ENCODE measurements at regions not wholly inside any gene's neighbourhood (a gene's known extent, or its start where the extent isn't known, plus 50 kb on each side); places are given as distances from the start of the nearest gene placed in this dataset.

GRCh38 chr4:107255114-107255513 is 219.0 kb upstream of the DKK2 start:
- H3K27ac ChIP-seq: no peak overlapping the region
- no peak overlapping the region for H3K4me3 ChIP-seq
- no peak for DNase-seq (ENCODE audit: low spot score)
- TF ChIP-seq CTCF (IDR thresholded peaks at IDR 0.05): no peak

- no peak for DNase-seq (ENCODE audit: low spot score)
- H3K4me3 ChIP-seq: no peak overlapping the region
- H3K27ac ChIP-seq: no peak overlapping the region
- no peak for TF ChIP-seq CTCF (IDR thresholded peaks at IDR 0.05)
Measured at GRCh38 chr4:107253579-107254068, 217.5 kb upstream of the DKK2 start.

- no peak for TF ChIP-seq CTCF (IDR thresholded peaks at IDR 0.05)
- no peak for DNase-seq (ENCODE audit: low spot score)
- no peak overlapping the region for H3K4me3 ChIP-seq
- no peak overlapping the region for H3K27ac ChIP-seq
Measured at GRCh38 chr4:107253090-107253489, 217.0 kb upstream of the DKK2 start.

DNA sequence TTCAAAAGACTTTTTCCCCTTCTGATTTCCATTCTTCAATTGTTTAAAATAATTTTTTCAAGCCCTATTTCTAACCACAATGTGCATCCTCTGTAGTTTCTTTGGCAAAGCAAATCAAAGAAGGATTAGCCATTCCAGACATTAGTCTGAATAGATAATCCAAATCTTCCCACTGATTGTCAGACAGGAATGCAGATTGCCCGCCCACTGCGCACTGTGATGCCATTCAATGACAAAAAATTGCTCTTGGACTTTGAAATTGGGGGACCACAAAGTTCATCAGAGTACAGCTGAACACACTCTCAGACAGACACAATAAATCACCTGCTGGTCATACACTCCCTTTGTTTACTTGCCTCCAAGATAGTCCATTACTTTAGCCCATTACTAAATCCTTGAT is 216.5 kb upstream of the DKK2 start:
- TF ChIP-seq CTCF (IDR thresholded peaks at IDR 0.05): no peak

GRCh38 chr4:107248571-107248970 is 212.5 kb upstream of the DKK2 start:
- Histone ChIP-seq H3K27ac (no peak overlapping the region), H3K4me3 (no peak overlapping the region)
- TF ChIP-seq CTCF (IDR thresholded peaks at IDR 0.05): no peak
- DNase-seq (ENCODE audit: low spot score): no peak

More for the DNA sequence above, 216.5 kb upstream of the DKK2 start:
- DNase-seq (ENCODE audit: low spot score): no peak
- no peak overlapping the region for H3K27ac ChIP-seq
- H3K4me3 ChIP-seq: no peak overlapping the region

- TF ChIP-seq CTCF (IDR thresholded peaks at IDR 0.05): no peak
- no peak for DNase-seq (ENCODE audit: low spot score)
Measured at GRCh38 chr4:107247738-107248137, 211.6 kb upstream of the DKK2 start.

GRCh38 chr4:107246761-107247160 is 210.6 kb upstream of the DKK2 start:
- DNase-seq (ENCODE audit: low spot score): no peak
- Histone ChIP-seq H3K4me3 (no peak overlapping the region), H3K27ac (no peak overlapping the region)
- TF ChIP-seq CTCF (IDR thresholded peaks at IDR 0.05): no peak

More at GRCh38 chr4:107247738-107248137, 211.6 kb upstream of the DKK2 start:
- H3K4me3 ChIP-seq: no peak overlapping the region
- no peak overlapping the region for H3K27ac ChIP-seq

All from coronary artery (tissue), 2 donors.